Mucosa of descending colon (tissue), 3 donors: ENCODE measurements at regions not wholly inside any gene's neighbourhood (a gene's known extent, or its start where the extent isn't known, plus 50 kb on each side); places are given as distances from the start of the nearest gene placed in this dataset.

ENCODE experiments used
- ATAC-seq: fragments of 200-7000 bp; cut with Tn5 transposase; one replicate; pipeline ENCODE4 v1.9.1; 2020; ENCODE audit warnings: mild to moderate bottlenecking, moderate library complexity
- DNase-seq, 3 donors: peaks; one replicate each; pipeline ENCODE4 v3.0.0-alpha.2; 2020
- H3K36me3 ChIP-seq: fragments of 200-600 bp; one replicate; pipeline ENCODE4 v1.8.0; 2021; ENCODE audit warnings: low read depth, mild to moderate bottlenecking
- H3K4me1 ChIP-seq: fragments of 200-600 bp; one replicate; pipeline ENCODE4 v1.8.0; 2021; ENCODE audit warnings: low read depth, mild to moderate bottlenecking
- H3K4me3 ChIP-seq: fragments of 200-600 bp; one replicate; pipeline ENCODE4 v1.8.0; 2021; ENCODE audit warnings: mild to moderate bottlenecking
- H3K9me3 ChIP-seq: fragments of 200-600 bp; one replicate; pipeline ENCODE4 v1.8.0; 2021; ENCODE audit warnings: mild to moderate bottlenecking
- intact Hi-C, 2 donors: fragments of 100-400 bp; cut with DNase I in 1 of 2; cut with micrococcal nuclease in 1 of 2; formaldehyde crosslinking; loops; one replicate each; pipeline versions ENCODE4 v1.11.0 to v1.11.1; 2022; cut with DNase I, micrococcal nuclease
- TF ChIP-seq, protein P1 (sequence below): fragments of 200-600 bp; IDR thresholded peaks from one replicate; pipeline ENCODE4 v1.8.0; 2022; ENCODE audit warnings: antibody characterized with exemption, mild to moderate bottlenecking
- donor health status: DM: no; HTN: no; CAD: no; lungs with moderate emphysema.
- donor health status: DM: no; HTN: no; CAD: no.
- donor health status: DM: no; HTN: yes; CAD: no.

DNA sequence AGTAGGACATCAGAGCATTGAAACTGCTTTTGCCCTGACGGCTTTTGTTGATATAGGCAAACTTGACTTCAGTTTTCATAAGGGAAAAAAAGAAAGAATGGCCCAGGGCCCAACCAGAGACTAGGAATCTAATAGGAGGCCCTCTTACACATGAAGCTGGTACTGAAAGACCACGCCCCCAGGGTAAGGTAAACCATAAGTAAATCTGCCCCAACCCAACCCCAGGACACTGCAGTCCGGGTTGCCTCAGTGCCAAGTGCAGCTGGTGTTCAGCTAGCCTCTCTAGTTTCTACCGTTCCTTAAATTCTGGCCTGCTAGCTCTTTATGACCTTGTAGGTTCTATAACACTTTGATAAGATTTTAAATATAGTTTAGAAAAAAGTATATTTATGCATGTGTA, 136.7 kb downstream of the AQP9 start:
- TF ChIP-seq, protein P1, sequence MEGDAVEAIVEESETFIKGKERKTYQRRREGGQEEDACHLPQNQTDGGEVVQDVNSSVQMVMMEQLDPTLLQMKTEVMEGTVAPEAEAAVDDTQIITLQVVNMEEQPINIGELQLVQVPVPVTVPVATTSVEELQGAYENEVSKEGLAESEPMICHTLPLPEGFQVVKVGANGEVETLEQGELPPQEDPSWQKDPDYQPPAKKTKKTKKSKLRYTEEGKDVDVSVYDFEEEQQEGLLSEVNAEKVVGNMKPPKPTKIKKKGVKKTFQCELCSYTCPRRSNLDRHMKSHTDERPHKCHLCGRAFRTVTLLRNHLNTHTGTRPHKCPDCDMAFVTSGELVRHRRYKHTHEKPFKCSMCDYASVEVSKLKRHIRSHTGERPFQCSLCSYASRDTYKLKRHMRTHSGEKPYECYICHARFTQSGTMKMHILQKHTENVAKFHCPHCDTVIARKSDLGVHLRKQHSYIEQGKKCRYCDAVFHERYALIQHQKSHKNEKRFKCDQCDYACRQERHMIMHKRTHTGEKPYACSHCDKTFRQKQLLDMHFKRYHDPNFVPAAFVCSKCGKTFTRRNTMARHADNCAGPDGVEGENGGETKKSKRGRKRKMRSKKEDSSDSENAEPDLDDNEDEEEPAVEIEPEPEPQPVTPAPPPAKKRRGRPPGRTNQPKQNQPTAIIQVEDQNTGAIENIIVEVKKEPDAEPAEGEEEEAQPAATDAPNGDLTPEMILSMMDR: no peak
- H3K4me3 ChIP-seq: no peak overlapping the region
- H3K4me1 ChIP-seq: no peaks in the 10 kb centered on the region
- ATAC-seq (peak; percentile 39), DNase-seq (peak in 1 of 3 donors; percentile 14)
- intact Hi-C loops: no loop called here
- H3K36me3 ChIP-seq: no peaks in the 10 kb centered on the region
- H3K9me3 ChIP-seq: peaks cover 5% of the 10 kb centered on the region

DNA sequence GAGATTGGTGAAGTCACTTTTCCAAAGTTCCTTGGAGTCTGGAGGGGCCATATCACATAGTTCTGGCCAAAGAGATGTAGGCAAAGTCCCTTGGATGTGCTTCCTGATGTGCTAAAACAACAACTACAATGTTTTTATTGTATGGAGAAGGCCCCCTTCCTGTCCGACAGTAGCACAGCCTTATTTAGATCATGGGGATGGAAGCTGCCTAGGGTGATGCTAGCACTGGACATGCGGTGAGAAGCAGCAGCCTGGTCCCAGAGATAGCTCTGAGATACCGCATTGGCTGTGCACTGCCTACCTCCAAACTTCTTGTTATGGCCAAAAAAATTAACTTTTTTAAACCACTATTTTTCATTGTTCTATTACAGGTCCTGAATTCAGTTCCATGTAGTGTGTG, 137.6 kb downstream of the AQP9 start:
- TF ChIP-seq, protein P1: no peak
- DNase-seq: no peak
- ATAC-seq: no peak
- H3K4me1 ChIP-seq: no peaks in the 10 kb centered on the region
- H3K36me3 ChIP-seq: no peaks in the 10 kb centered on the region
- intact Hi-C loops: no loop called here
- H3K4me3 ChIP-seq: no peak overlapping the region
- H3K9me3 ChIP-seq: peaks cover 5% of the 10 kb centered on the region

DNA sequence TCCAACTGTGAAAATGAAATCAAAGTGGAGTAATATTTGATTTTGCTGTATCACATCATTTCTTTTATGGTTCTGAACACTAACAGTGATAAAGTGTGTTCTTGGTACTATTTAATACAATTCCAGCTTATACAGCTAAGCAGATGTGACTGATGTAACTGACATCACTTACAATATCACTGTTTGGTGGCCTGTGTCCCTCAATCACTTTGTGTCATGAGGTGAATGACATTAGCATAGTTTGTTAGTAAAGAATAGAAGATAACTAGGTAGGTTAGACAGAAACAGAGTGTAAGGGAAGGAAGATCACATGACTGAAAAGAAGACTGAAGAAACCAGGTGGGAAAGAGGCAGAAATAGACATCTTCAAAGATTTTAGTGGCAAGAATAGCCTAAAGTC, 138.7 kb downstream of the AQP9 start:
- H3K9me3 ChIP-seq: no peaks in the 10 kb centered on the region
- H3K36me3 ChIP-seq: no peaks in the 10 kb centered on the region
- no peak overlapping the region for H3K4me3 ChIP-seq
- no peaks in the 10 kb centered on the region for H3K4me1 ChIP-seq
- intact Hi-C loops: no loop called here
- no peak for DNase-seq
- TF ChIP-seq, protein P1: no peak
- ATAC-seq: no peak

DNA sequence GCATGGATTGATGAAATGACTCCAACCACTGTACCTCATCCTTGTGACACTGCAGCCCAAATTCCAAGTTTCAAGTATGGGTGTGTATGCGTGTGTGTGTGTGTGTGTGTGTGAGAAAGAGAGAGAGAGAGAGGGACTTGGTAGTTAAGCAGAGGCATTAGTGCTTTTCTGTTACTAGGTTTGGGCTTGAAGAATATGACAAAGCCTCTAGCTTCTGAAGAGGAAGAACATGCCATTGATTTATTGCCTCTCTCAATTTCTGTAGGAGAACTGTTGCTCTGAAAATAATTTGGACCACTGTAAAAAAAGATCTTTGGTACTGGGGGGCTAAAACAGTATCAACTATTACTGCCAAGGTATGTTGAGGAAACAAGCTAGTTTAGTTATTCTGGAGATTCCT, 139.2 kb downstream of the AQP9 start:
- Histone ChIP-seq H3K4me3 (no peak overlapping the region), H3K9me3 (no peaks in the 10 kb centered on the region), H3K36me3 (no peaks in the 10 kb centered on the region), H3K4me1 (no peaks in the 10 kb centered on the region)
- intact Hi-C loops: no loop called here
- TF ChIP-seq, protein P1: no peak
- no peak for ATAC-seq
- DNase-seq: no peak

DNA sequence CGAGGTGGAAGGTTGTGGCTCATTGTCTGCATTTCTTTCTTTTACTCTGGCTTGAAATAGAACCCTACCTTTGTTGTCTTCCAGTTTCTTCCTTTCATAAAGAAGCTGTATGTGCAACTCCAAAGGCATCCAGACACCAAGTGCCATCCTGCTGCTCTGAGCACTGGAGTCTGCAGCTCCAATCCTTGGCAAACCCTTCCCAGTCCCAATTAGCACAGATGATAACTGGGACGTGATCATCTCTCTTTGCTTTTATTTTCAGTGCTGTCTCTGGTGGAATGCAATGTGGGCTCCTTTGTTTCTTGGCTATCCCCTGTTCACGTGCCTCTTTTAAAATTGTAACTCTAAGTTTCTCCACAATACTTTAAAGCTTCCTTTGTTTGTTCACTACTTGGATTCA, 140.9 kb downstream of the AQP9 start:
- no peaks in the 10 kb centered on the region for H3K4me1 ChIP-seq
- H3K36me3 ChIP-seq: no peaks in the 10 kb centered on the region
- DNase-seq (no peak), ATAC-seq (no peak)
- H3K4me3 ChIP-seq: no peak overlapping the region
- TF ChIP-seq, protein P1: no peak
- no peaks in the 10 kb centered on the region for H3K9me3 ChIP-seq
- intact Hi-C loops: no loop called here

DNA sequence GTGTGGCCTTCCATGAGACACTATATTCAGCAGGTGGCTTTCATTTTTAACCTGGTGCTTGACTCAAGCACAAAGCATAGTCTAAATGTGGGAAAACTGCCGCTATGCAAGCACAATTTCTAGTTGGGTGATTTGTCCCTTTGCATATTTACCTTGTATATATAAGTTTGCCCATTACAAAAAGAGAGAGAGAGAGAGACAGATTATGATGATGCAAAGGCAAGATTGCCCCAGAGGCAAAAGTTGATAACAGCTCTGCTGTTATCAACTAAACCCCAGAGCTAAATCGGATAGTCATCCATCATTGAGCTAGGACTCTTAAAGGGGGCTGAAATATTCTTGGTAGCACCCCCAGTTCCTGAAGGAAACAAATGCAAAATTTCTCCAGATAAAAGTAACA, 141.5 kb downstream of the AQP9 start:
- intact Hi-C loops: no loop called here
- Histone ChIP-seq H3K36me3 (no peaks in the 10 kb centered on the region), H3K9me3 (no peaks in the 10 kb centered on the region), H3K4me1 (no peaks in the 10 kb centered on the region), H3K4me3 (no peak overlapping the region)
- ATAC-seq: no peak
- no peak for DNase-seq
- TF ChIP-seq, protein P1: no peak
